IPS DF 4.7 (cell line): ENCODE measurements at regions not wholly inside any gene's neighbourhood (a gene's known extent, or its start where the extent isn't known, plus 50 kb on each side); places are given as distances from the start of the nearest gene placed in this dataset.
"Not testable (repeated sequence)": the region's sequence is repeated elsewhere in the genome, so short reads cannot be mapped to it uniquely, and the experiment has no call there.

Source experiments
- DNase-seq: peaks from one replicate; pipeline ENCODE4 v3.0.0-alpha.2; 2013; ENCODE audit warnings: low spot score; ENCODE audit errors: extremely low read depth

GRCh38 chr2:207362716-207363115 lies 167.0 kb upstream of the CREB1 start:
- no peak for DNase-seq

GRCh38 chr2:207363761-207364290 lies 165.9 kb upstream of the CREB1 start:
- DNase-seq, result no peak

- no peak for DNase-seq
These were observed 159.1 kb upstream of the CREB1 start for GRCh38 chr2:207370646-207371045.

- no peak for DNase-seq
These were observed 157.9 kb upstream of the CREB1 start for GRCh38 chr2:207371877-207372276.

GRCh38 chr2:207372483-207372882 lies 157.3 kb upstream of the CREB1 start:
- DNase-seq, result no peak

GRCh38 chr2:207375207-207375875 lies 154.4 kb upstream of the CREB1 start:
- no peak for DNase-seq

- not testable (repeated sequence) for DNase-seq
These were observed 151.1 kb upstream of the CREB1 start for GRCh38 chr2:207378620-207379019.

- DNase-seq, result no peak
These were observed 144.7 kb upstream of the CREB1 start for GRCh38 chr2:207385076-207385475.

- no peak for DNase-seq
These were observed 143.9 kb upstream of the CREB1 start for GRCh38 chr2:207385903-207386302.

GRCh38 chr2:207387001-207387571 lies 142.7 kb upstream of the CREB1 start:
- DNase-seq, result no peak

- no peak for DNase-seq
These were observed 139.3 kb upstream of the CREB1 start for GRCh38 chr2:207390302-207391095.

GRCh38 chr2:207394203-207394781 lies 135.5 kb upstream of the CREB1 start:
- no peak for DNase-seq

GRCh38 chr2:207394812-207395534 lies 134.8 kb upstream of the CREB1 start:
- no peak for DNase-seq

GRCh38 chr2:207395535-207396251 lies 134.1 kb upstream of the CREB1 start:
- DNase-seq, result no peak

GRCh38 chr2:207397917-207398655 lies 131.7 kb upstream of the CREB1 start:
- no peak for DNase-seq

- DNase-seq, result no peak
These were observed 130.5 kb upstream of the CREB1 start for GRCh38 chr2:207399301-207399700.

GRCh38 chr2:207401338-207401737 lies 128.4 kb upstream of the CREB1 start:
- no peak for DNase-seq

GRCh38 chr2:207403141-207403540 lies 126.6 kb upstream of the CREB1 start:
- no peak for DNase-seq

- DNase-seq, result no peak
These were observed 125.8 kb upstream of the CREB1 start for GRCh38 chr2:207403950-207404349.

GRCh38 chr2:207405150-207405549 lies 124.6 kb upstream of the CREB1 start:
- DNase-seq, result no peak
